ENCODE measurements at regions not wholly inside any gene's neighbourhood (a gene's known extent, or its start where the extent isn't known, plus 50 kb on each side); places are given as distances from the start of the nearest gene placed in this dataset.

DNA sequence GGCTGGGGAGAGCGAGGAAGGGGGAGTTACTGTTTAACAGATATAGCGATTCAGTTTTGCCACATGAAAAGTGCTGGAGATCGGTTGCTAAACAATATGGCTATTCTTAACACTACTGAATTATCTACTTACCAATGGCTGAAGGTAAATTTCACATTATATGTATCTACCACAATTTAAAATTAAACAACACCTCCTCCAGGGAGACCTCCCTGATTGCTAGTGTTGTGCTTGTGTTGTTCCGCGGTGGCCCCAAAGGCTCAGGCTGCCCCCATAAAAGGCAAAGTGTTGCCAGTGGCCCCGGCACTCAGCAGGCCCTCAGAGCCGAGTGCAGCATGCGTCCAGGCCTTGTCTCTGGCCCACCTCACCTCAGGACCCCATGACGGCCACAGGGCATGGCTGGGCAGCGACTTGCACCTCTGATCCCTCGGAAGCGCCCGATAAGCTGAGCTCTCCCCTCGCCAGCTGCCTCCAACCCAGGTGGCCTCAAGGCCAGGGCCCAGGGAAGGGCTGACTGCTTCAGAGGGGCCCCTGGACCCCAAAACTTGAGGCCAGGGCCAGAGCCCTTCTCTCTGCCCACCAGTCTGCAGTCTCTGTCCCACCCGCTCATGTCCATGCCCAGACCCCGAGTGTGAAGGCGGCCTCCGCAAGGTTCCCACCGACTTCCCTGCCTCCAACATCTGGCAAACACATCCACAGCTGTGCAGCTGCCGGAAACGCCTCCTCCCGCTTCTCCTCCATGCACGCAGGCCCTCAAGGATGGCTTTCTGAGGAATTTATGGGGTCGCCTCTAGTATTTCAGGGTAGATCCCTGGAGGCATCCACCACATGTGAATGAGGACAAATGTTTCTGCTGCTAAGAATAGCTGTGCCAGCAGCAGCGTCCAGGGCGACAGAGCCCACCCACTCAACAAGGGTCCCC, 60.0 kb downstream of the NCOR2 start:
- Histone ChIP-seq H3K27me3 (ENCODE audit: insufficient read depth, low read length) (no peaks in the 10 kb centered on the region), H4K20me1 (ENCODE audit: insufficient read depth, low read length) (no peaks in the 10 kb centered on the region), H3K9me3 (ENCODE audit: low read length) (no peaks in the 10 kb centered on the region), H3K4me1 (ENCODE audit: insufficient read depth, low read length, severe bottlenecking) (peaks cover 5% of the 10 kb centered on the region), H3K9ac (ENCODE audit: low read length) (no peak overlapping the region), H2AFZ (ENCODE audit: low read length) (no peak overlapping the region), H3K4me2 (ENCODE audit: low read length) (no peak overlapping the region), H3K79me2 (ENCODE audit: insufficient read depth, low read length) (no peaks in the 10 kb centered on the region), H3F3A (ENCODE audit: insufficient read depth, low read length) (no peaks in the 10 kb centered on the region), H3K27ac (ENCODE audit: low read depth, low read length, poor library complexity, severe bottlenecking) (no peak overlapping the region), H3K4me3 (ENCODE audit: low read depth, low read length, poor library complexity, severe bottlenecking) (no peak overlapping the region), H3K36me3 (ENCODE audit: insufficient read depth, low read length) (no peaks in the 10 kb centered on the region), H3K9me2 (ENCODE audit: low read depth, low read length) (no peaks in the 10 kb centered on the region)
- TF ChIP-seq EZH2 (IDR thresholded peaks at IDR 0.05; ENCODE audit: borderline replicate concordance, low read length) (no peak), CTCF (IDR thresholded peaks at IDR 0.05; ENCODE audit: low read length) (no peak)

- H4K20me1 ChIP-seq (ENCODE audit: insufficient read depth, low read length): no peaks in the 10 kb centered on the region
- peak overlapping the region; percentile 13; the same call in 1 of the 2 replicates for H3K4me2 ChIP-seq (ENCODE audit: low read length)
- H3K9ac ChIP-seq (ENCODE audit: low read length): no peak overlapping the region
Observed at GRCh38 chr12:124506832-124507153, 60.6 kb downstream of the NCOR2 start.

DNA sequence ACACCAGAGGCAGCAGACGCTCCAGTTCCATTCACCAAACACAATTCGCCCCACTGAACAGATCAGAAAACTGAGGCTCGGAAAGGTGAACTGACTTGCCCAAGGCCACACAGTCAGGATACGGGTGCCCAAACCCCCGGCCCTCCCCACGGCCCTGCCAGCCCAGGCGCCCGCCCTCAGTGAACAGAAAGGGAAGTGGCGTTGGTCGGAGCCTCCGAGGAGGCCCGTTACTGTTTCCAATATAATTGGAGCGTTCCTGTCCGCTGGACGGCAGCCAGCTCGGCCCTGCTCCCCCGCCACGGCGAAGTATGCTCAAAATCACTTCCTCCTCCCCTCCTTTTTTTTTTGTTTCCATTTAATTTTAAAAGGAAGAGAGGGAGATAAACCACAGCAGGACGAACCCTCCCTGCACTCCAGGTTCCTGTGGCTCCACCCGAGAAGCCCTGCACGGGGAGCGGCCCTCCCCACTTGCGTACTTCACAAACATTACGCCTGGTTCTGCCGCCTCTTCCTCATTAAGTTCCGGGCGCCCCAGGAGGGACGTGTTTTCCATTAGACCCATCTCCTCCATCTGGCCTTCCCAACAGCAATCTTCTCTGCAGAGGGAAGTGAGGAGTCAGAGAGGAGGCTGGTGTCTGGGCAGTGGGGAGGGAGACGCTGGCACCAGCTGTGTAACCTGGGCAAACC, 61.1 kb downstream of the NCOR2 start:
- Histone ChIP-seq H3K9ac (ENCODE audit: low read length) (no peak overlapping the region), H4K20me1 (ENCODE audit: insufficient read depth, low read length) (no peaks in the 10 kb centered on the region), H3F3A (ENCODE audit: insufficient read depth, low read length) (no peaks in the 10 kb centered on the region), H3K4me2 (ENCODE audit: low read length) (peak overlapping the region; percentile 13; the same call in 1 of the 2 replicates), H3K9me3 (ENCODE audit: low read length) (no peaks in the 10 kb centered on the region), H3K27me3 (ENCODE audit: insufficient read depth, low read length) (no peaks in the 10 kb centered on the region), H3K27ac (ENCODE audit: low read depth, low read length, poor library complexity, severe bottlenecking) (no peak overlapping the region), H3K36me3 (ENCODE audit: insufficient read depth, low read length) (no peaks in the 10 kb centered on the region), H3K4me1 (ENCODE audit: insufficient read depth, low read length, severe bottlenecking) (peaks cover 5% of the 10 kb centered on the region), H3K4me3 (ENCODE audit: low read depth, low read length, poor library complexity, severe bottlenecking) (no peak overlapping the region), H2AFZ (ENCODE audit: low read length) (no peak overlapping the region), H3K9me2 (ENCODE audit: low read depth, low read length) (no peaks in the 10 kb centered on the region), H3K79me2 (ENCODE audit: insufficient read depth, low read length) (no peaks in the 10 kb centered on the region)
- TF ChIP-seq CTCF (IDR thresholded peaks at IDR 0.05; ENCODE audit: low read length): no peak
- TF ChIP-seq EZH2 (IDR thresholded peaks at IDR 0.05; ENCODE audit: borderline replicate concordance, low read length): no peak

More at GRCh38 chr12:124506832-124507153, 60.6 kb downstream of the NCOR2 start:
- Histone ChIP-seq H3K27ac (ENCODE audit: low read depth, low read length, poor library complexity, severe bottlenecking) (no peak overlapping the region), H3K79me2 (ENCODE audit: insufficient read depth, low read length) (no peaks in the 10 kb centered on the region), H3K27me3 (ENCODE audit: insufficient read depth, low read length) (no peaks in the 10 kb centered on the region), H2AFZ (ENCODE audit: low read length) (no peak overlapping the region), H3K9me2 (ENCODE audit: low read depth, low read length) (no peaks in the 10 kb centered on the region), H3K9me3 (ENCODE audit: low read length) (no peaks in the 10 kb centered on the region), H3K36me3 (ENCODE audit: insufficient read depth, low read length) (no peaks in the 10 kb centered on the region), H3K4me3 (ENCODE audit: low read depth, low read length, poor library complexity, severe bottlenecking) (no peak overlapping the region), H3F3A (ENCODE audit: insufficient read depth, low read length) (no peaks in the 10 kb centered on the region), H3K4me1 (ENCODE audit: insufficient read depth, low read length, severe bottlenecking) (peaks cover 5% of the 10 kb centered on the region)
- TF ChIP-seq CTCF (IDR thresholded peaks at IDR 0.05; ENCODE audit: low read length): no peak
- TF ChIP-seq EZH2 (IDR thresholded peaks at IDR 0.05; ENCODE audit: borderline replicate concordance, low read length): no peak
